IPS-NIHi7 (cell line): ENCODE measurements at regions not wholly inside any gene's neighbourhood (a gene's known extent, or its start where the extent isn't known, plus 50 kb on each side); places are given as distances from the start of the nearest gene placed in this dataset.
A peak's percentile ranks its signal among the peaks of the same experiment; 100 is the strongest.

ENCODE experiments used
- DNase-seq: peaks from one replicate; pipeline ENCODE4 v3.0.0; 2012; ENCODE audit warnings: mixed read lengths; ENCODE audit errors: extremely low spot score

DNA sequence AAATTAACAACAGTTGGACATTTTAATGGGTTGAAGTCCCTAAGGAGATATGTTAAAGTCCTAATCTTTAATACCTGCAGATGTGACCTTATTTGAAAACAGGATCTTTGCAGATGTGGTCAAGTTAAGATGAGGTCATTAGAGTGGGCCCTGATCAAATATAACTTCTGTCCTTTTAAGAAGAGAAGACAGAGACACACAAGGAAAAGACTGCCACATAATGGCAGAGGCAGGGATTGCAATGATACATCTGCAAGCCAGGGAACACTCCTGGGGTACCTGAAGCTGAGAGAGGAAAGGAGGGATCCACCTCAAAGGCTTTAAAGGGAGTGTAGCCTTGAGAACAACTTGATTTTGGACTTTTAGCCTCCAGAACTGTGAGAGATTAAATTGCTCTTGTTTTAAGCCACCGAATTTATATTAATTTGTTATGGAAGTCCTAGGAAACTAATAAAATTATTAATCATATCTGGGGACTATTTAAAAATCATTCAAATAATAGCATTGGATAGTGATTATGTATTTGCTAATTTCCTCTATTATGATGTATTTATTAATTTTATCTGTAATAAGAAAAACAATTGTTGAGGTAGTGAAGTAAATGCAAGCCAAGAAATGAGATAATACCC is 700.0 kb upstream of the PCDH15 start:
- peak; percentile 51 for DNase-seq

DNA sequence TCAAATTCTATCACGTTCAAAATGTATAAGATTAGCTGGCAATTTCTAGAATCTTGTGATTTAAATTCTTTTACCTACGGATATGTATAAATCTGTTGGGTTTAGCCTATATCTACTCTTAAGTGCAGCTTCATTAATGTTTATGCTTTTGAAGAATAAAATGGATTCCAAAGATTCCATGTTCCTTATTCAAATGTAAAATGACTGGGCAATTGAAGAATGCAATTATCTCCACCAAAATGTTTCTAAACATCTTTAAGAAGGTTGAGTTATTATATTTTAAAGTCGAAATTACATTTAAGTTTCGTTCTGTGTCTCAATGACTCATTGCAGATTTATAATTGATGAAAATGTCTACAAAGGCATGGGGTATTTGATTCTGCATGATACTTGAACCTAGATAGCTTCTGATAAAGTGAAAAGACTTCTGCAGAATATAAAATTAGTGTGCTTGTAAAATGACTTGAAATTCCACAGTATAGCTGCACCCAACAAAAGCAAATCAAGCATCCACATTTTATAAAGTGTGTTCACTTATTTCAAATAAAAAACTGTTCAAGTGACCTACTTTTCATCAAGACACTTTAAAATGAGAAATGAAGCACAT is 697.0 kb upstream of the PCDH15 start:
- no peak for DNase-seq

DNA sequence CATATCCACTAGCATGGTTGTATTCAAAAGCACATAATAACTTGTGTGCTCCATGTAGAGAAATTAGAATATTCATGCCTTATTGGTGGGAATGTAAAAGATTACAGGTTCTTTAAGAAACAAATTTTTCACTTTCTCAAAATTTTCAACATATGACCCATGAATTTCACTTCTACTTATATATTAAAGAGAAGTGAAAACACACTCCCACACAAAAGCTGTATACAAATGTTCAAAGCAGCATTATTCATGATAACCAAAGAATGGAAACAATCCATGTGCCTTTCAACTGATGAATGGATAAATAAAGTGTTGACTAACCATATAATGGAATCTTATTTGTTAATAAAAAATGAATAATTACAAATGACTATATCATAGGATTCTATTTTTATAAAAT is 694.5 kb upstream of the PCDH15 start:
- DNase-seq, result no peak

DNA sequence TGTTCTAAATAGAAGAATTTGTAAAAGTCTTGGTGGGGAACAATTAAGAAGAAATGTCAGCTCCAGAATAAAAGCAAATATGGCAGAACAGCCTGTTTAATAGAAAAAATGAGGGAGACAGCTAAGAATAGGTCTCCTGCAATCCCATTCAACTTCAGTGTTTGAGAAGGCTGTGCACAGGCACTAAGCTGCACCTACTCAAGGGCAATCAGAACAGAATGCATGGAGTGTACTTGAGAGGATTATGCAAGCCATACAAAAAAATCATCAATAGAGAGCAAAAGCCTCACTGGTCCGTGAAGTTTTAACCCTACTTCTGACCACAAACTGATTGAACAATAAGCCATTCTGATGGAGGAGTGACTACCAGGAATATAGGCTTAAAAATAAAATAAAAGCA is 690.7 kb upstream of the PCDH15 start:
- DNase-seq, result no peak

DNA sequence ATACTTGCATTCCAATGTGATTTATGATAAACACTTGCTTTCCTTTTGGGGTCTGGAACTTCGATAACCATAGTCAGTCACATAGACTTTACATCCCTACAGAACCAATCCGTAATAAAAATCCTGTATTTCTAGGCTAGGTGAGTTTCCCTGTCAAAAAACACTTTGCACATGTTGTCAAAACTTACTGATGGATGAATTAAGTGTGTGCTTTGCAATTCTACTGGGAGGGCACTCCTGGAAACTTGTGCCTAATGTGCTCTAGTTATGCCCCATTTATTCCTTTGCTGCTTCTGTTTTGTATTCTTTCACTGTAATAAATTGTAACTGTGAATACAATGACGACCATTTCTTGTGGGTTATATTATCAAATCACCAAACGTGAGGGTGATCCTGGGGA is 684.8 kb upstream of the PCDH15 start:
- DNase-seq, result no peak

DNA sequence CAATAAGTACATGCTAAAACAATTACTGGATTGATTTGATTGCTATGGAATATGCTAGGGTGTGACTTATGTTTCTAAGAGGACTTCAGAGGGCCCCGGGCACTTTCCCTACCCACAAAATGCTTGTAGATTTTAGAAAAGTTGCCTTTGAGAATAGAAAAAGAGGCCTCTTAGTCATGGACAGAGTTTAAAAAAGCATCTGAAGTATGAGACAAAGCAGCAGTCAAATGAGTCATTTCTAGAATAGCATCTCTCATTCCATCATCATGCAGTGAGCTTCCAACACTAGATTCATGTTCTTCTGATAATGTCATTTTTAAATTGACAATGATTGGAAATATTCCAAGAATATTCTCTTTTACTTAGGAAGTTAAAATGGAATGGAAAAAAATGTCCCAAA is 675.1 kb upstream of the PCDH15 start:
- no peak for DNase-seq

DNA sequence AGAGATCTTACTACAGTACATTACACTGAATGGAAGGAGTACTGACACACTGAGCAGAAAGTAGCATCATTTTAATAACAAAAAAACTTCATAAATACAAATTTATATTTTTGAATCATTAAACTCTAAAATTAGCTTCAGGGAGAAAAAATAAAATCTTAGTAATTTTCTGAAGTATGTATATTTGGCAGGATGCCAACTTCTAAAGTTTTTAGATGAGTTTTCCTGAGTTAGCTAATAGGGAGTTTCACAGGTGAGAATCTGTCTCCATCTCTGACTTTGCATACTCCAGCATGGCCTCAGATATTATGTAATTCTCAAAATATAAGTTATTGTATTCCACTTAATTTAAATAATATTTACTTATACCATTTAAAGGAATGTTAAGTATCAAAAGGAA is 673.2 kb upstream of the PCDH15 start:
- DNase-seq, result no peak

DNA sequence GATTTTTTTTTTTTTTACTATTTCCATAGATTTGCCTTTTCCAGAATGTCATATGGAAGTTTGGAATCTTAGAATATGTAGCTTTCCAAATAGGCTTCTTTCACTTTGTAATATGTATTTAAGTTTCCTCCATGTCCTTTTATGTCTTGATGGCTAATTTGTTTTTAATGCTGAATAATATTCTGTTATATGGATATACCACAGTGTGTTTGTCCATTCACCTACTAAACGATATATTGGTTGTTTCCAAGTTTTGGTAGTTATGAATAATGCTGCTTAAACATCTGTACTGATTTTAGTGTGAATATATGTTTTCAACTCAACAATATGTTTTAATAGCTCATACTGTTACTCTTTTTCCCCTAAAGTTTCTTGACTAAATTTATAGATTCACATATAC is 669.8 kb upstream of the PCDH15 start:
- DNase-seq, result no peak

DNA sequence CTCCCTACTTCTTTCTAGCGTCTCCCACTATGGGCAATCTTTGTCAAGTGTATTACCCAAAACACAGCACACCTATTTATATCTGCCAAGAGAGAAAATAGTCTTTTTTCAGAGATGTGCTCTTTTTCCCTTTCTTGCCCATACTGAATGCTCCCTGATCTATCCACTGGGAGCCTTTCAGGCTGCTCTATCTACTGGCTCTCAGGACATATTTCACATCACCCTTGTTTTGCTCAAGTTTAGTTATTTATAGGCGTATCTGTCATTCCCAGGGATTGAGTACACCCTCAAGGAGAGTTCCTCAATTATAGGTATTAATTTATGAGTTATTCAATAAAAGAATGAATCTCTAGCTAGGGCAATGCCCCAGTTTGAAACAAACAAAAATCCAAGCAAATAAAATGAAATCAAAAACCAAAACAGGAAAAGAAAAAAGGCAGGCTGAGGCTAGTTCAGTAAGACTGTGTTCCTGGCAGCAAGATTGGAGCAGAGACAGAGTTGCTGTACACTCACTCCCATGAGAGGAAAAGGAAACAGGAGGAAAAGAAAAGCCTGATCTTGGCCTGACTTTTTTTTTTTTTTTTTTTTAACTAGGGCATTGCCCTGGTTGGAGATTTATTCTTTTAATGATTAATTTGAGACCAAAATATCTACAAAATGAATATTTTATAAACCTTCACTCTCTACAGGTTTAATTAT is 665.9 kb upstream of the PCDH15 start:
- DNase-seq, result no peak

DNA sequence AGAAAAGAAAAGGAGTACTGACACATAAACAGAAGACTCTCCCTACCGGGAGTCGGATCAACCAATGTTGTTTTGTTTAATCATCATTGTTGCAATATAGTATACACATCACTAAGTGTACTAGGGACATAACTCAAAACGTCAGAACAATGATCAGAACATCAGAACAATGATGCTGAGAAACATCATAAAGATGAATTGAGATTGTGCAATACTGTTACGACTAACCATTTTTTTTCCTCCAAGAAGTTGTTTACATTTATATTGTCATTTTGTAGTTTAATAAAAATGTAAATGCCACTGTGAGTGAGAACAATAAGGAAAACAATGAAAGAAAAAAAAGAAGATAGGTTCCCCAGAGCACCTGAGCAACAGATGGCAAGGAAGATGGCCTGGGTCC is 663.1 kb upstream of the PCDH15 start:
- DNase-seq, result no peak

DNA sequence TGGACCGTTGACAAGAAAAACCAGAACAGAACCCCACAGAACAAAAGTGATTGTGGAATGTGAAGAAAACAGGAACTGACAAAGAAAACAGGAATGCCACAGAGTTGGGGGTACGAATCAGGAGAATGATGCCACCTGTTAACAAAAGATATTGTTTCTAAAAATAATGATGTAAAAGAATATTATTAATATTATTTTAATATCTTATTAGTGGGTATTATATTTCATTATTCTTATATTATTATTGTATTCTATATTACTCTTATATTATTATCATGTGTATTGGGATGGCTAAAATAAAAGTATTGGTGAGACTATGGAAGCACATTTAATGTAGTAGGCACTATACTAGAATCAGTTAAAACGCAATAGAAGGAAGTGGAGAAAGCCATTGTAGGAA is 659.0 kb upstream of the PCDH15 start:
- no peak for DNase-seq

DNA sequence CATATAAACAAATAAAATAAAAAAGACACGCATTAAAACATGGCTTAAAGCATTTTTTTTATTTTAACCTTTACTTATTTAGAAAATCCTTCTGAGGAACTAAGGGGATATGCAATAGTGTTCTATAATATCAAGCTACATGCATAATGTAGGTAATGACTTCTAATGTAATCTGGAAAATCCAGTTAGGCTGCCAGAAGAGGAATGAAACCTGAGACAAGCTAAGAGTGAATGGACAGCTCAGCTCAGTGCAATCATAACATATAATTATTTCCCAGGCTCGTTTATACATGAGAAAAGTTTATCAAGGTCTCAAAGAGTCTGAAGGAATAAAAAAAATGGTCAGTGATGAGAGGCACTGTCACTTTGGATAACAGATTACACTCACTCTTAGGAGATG is 649.0 kb upstream of the PCDH15 start:
- DNase-seq, result no peak

DNA sequence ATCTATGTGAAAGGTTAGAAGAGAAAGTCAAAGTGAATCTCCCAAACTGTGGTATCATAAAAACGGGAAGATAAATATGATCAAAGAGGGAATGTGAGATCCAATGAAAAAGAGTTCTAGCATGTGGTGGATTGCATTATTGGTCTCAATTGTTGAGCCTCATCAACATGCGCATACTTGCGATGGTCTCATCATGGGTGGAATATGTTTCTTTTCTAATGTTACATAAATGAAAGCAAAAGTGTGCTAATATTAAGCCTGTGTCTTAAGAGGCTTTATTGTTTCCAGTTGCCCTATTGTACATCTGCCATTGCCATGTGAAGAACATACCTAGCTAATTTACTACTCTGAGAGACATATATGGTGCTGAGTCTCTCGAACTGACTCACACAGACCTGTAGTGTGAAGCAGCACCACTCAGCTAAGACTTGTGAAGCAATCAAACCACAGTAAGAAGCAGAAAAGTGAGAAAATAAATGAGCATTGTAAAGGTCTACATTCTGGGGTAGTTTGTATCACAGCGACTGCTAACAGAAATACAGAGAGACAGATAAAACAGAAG is 645.5 kb upstream of the PCDH15 start:
- DNase-seq, result no peak

DNA sequence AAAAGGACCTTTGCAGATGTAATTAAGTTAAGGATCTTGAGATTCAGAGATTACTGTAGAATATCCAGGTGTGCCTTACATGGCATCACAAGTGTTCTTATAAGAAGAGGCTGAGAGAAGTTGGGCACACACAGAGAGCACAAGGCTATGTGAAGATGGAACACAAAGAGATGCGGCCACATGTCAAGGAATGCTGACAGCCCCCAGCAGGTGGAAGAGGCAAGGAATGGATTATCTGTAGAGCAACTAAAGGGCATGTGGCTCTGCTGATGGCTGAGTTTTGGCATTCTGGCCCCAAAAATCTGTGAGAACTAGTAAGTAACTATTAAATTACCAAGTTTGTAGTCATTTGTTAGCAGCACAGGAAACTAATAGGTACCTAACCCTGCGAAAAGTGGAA is 640.7 kb upstream of the PCDH15 start:
- DNase-seq, result no peak

DNA sequence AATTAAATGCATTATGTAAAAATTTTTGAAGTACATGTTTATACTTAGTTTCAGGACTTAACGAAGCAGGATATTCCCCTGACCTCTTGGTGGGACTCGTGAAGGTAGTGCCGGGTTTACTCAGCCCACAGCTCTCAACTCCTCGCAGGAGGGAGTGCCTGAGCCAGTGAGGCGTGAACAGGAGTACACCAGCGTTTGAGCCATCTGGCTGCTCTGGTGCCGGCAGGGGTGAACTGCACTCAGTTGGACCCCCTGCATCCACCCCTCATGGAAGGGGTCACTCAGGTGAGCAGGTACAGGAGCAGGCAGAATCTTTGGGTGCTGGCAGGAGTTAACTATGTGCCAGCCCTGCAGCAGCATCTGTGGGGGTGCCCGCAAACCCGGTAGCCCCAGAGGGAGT is 625.1 kb upstream of the PCDH15 start:
- peak; percentile 10 for DNase-seq

DNA sequence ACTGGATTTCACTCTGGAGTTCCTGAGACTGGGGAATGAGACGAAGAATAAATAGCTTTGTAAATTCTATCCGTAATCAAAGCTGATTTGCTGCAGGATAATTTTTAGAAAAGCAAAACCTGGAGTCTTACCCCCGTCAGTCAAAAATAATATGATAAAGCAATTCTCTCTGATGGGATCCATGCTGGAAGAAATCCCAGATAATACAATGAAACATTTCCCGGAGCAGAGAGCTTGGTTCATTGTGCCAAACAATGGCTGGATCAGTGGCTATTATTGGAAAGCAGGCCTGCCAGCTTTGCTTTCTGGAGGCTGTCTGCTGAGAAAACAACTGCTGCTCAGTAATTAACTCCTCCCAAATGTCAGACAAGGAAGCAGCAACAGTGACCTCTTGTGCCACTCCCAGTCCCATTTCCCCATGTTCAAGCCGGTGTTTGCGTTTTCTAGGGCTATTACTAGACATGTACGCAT is 609.4 kb upstream of the PCDH15 start:
- peak; percentile 59 for DNase-seq

DNA sequence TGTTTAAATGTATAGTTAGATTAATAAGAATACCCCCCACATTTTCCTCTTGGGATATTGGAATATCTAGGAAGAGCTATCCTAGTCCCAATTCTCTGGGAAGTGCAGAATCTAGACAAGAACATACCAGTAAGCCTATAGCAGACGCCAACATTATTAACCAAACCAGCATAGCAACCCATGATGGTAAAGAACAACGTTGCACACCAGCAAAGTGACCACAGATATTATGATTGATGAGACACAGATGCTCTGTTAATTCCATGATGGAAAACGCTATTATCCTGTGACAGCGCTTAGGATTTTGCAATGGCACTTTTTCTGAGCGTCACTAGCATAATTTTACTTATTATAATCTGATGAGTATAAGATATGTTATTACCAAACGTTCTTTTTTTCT is 603.1 kb upstream of the PCDH15 start:
- no peak for DNase-seq

DNA sequence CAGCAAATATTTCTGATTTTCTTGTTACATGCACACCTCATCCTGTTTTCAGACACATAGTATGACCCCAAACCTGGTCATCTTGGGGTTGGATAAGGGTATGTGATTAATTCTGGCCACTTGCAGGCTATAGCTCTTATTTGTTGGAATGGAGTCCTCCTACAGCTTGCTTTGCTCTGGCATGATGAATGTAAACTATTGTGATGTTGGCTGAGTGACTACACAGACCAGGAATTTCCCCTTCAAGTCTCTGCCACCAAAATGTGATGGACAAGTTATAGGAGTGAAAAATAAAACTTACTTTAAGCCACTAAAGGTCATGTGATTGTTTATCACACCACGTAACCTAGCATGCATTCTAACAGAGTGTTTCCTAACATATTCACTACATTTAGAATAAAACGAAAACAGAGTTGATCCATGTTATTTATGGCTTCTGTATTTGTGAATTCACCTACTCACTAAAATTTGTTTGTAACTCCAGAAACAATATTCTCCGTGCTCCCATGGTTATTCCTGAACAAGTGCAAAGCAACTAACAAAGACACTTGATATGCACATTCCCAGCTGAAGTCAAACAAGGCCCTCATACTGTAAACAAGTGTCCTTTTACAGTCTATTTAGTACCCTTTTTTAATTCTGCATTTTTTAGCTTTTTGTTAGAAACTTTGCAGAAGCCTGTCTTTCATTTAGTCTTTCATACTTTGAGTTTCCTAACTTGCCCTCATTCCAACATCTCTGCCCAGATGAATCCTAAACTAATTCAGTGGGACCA is 599.2 kb upstream of the PCDH15 start:
- DNase-seq, result peak; percentile 12

DNA sequence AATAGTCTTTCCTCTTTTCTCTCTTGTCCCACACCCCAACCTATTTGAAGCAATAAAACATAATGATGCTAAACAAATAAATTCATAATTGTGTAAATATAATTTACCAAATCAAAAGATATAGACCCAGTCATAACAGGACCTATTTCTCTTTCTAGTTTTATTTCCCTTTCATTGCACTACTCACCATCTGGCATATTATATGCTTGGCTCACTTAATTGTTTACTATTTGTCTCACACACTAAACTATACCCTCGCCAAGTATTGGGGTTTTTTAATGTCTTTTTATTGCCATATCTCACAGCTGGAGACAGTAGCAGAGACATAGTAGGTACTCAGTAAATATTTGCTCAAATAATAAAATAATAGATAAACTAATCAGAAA is 597.5 kb upstream of the PCDH15 start:
- no peak for DNase-seq

DNA sequence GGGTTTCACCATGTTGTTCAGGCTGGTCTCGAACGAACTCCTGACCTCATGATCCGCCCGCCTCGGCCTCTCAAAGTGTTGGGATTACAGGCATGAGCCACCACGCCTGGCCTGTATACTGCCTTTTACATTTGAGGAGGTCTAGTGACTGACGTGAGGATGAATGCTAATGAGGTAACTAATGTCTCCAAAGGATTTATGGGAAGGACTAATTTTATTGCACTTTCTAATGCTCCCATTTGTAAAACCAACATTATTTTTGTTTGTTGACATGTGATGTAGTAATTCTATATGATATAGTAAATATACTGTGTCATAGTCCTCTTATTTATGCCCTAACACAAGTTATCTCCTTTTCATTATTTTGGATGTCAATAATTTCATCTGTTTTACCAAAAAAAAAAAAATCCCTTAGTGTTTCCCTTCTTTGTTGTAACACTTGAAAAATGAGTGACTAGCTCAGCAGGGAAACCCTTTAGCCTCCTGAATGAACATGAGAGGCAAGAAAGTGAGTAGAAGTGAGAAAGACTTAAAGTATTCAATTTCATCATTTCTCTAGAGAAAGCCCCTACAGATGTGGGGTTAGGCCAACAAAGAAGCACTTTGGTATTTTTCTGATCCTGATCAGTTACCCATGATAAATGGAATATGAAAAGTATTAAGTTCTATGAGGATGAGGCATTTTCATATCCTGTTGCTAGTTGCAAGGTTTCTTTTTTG is 596.9 kb upstream of the PCDH15 start:
- no peak for DNase-seq

DNA sequence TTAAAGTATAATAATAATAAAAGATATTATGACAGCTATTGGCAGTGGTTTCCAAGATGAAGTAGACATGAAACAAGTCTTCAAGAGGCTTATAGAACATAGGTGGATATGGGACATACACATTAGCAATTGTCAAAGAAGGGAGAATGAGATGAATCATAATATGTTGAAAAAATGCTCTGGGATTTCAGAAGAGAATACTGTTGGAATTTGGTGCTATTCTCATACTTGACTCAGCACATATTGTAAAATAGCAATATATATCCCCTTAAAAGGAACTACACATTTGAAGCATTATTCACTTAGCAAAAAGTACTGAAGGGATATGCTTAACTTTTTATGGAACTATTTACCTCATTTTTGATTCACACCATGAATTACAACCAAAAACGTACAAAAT is 577.2 kb upstream of the PCDH15 start:
- DNase-seq, result no peak

DNA sequence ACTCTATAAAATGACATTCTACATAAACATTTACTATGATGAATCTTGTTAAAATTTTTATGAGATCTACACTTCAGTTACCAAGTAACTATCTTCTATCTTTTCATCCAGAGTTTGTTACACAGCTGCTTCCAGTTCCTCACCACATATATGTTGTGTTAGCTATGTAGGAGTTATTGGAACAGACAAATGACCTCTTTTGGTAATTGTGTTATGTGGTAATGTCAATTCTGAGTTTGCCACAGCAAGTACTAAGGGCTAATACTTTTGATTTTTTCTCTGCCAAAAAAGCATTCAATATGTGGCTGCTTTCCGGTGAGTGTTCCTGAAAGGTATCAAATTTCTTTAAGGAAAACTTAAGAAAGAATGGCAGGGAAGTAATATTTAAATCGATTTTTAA is 573.9 kb upstream of the PCDH15 start:
- no peak for DNase-seq
